ENCODE measurements at regions not wholly inside any gene's neighbourhood (a gene's known extent, or its start where the extent isn't known, plus 50 kb on each side); places are given as distances from the start of the nearest gene placed in this dataset.

DNA sequence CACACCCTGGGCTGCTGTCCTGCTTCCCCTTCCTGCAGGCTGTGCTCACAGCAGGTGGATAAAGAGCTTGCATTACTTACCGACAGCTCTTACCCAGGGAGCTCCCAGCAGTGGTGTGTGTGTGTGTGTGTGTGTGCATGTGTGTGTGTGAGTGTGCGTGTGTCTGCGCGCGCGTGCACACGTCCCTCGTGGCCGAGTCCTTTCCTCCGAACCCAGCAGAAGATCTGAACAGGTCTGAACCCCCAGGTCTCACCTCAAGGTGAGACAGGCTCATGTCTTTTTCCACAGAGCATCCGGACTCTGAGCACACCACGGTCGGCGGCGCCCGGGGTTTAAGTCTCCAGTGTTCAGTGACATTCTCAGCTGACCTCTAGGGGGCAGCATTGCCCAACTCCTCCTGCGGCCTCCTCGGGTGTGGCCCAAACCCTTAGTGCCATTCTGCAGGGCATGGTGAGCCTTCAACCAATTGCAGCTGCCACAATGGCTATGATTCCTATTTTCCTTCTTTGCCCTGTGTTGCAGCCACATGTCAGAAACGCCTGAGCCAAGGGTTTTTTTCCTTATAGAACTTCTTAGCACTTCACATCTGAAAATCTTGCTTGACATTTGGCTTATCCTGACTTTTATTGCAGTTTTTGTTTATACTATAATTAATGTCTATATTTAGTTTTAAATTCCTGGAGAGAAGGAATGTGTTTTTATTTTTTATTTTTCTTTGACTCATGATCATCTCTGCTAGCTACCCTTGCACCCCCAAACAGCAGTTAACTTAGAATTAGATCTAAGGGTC lies 64.1 kb upstream of the KLHL25 start:
- Histone ChIP-seq H3K9ac (replicated peaks; ENCODE audit: extremely low read depth, insufficient read depth, low read length) (no peak overlapping the region), H3K36me3 (ENCODE audit: control insufficient read depth in 2 of 2, extremely low read depth in 1 of 2, insufficient read depth in 2 of 2, low read length in 2 of 2) (no peaks in the 10 kb centered on the region), H3K27ac (ENCODE audit: insufficient read depth, low read depth, low read length) (no peak overlapping the region), H4K20me1 (replicated peaks; ENCODE audit: control insufficient read depth, extremely low read depth, insufficient read depth, low read length) (no peaks in the 10 kb centered on the region), H3K4me2 (ENCODE audit: insufficient read depth, low read length) (no peak overlapping the region), H3K9me3 (replicated peaks; ENCODE audit: control insufficient read depth, insufficient read depth, low read length) (no peaks in the 10 kb centered on the region), H3K9me1 (replicated peaks; ENCODE audit: control insufficient read depth, extremely low read depth, insufficient read depth, low read length) (no peaks in the 10 kb centered on the region), H3K4me1 (ENCODE audit: control insufficient read depth, extremely low read depth, insufficient read depth, low read length) (no peaks in the 10 kb centered on the region), H3K27me3 (ENCODE audit: control insufficient read depth in 2 of 2, insufficient read depth in 2 of 2, low read length in 2 of 2) (peaks cover 3 to 5% of the 10 kb centered on the region in 2 experiments), H3K79me2 (ENCODE audit: control insufficient read depth, insufficient read depth, low read length) (no peaks in the 10 kb centered on the region), H2AFZ (ENCODE audit: low read depth, low read length) (peak overlapping the region; percentile 59), H3K4me3 (replicated peaks in 1 of 3; ENCODE audit: insufficient read depth in 1 of 3, low read depth in 1 of 3, low read length in 3 of 3) (no peak overlapping the region)
- CTCF ChIA-PET = interaction anchor here (0.9 to 2.1 kb wide), 4 partner anchors 10 to 31 kb away, joined by 3 to 10 read pairs (median 6); no protein-coding TSS in a partner anchor
- dilution Hi-C loops (cut with MboI; ENCODE audit: extremely low pct_ligation_motif_present, low sequenced_read_pairs) = no loop called here
- DNase-seq (ENCODE audit: low read depth, low spot score) (peak; percentile 45), FAIRE-seq (peak; percentile 87)
- intact Hi-C loops (cut with micrococcal nuclease) = loop anchor here (5.0 kb wide), 1 partner anchor 764 kb away; no protein-coding TSS in a partner anchor
- TF ChIP-seq POLR2AphosphoS5 (IDR thresholded peaks at IDR 0.05; ENCODE audit: insufficient read depth, low read depth, low read length) = no peak
- TF ChIP-seq, protein P1, sequence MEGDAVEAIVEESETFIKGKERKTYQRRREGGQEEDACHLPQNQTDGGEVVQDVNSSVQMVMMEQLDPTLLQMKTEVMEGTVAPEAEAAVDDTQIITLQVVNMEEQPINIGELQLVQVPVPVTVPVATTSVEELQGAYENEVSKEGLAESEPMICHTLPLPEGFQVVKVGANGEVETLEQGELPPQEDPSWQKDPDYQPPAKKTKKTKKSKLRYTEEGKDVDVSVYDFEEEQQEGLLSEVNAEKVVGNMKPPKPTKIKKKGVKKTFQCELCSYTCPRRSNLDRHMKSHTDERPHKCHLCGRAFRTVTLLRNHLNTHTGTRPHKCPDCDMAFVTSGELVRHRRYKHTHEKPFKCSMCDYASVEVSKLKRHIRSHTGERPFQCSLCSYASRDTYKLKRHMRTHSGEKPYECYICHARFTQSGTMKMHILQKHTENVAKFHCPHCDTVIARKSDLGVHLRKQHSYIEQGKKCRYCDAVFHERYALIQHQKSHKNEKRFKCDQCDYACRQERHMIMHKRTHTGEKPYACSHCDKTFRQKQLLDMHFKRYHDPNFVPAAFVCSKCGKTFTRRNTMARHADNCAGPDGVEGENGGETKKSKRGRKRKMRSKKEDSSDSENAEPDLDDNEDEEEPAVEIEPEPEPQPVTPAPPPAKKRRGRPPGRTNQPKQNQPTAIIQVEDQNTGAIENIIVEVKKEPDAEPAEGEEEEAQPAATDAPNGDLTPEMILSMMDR (IDR thresholded peaks at IDR 0.05; ENCODE audit: extremely low read depth in 1 of 2, insufficient read depth in 1 of 2, low read depth in 1 of 2, low read length in 2 of 2) = peak; percentile 80 to 84
- POLR2A ChIA-PET = no interaction called here
- no TSS peak for BruUV-seq (replicated peaks)

DNA sequence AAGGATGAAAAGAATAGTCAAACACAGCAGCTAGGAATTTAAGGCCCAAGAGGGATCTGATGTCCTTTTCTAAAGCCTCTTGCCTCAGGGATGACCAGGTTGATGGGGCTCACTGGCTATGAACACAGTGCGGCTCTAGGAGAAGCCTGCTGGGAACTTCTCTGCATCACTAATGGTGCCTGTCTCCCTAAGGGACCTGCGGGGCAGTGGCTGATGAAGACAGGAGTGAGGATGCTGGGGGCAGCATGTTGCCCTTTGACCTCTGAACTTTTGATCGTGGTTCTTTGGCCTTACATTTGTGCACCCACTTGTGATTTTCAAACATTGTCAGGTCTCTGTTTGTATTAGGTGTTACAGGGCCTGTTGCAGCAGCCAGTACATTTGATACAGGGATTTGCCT lies 64.9 kb upstream of the KLHL25 start:
- no peak for DNase-seq (ENCODE audit: low read depth, low spot score)
- dilution Hi-C loops (cut with MboI; ENCODE audit: extremely low pct_ligation_motif_present, low sequenced_read_pairs) (no loop called here), intact Hi-C loops (cut with micrococcal nuclease) (loop anchor here (5.0 kb wide), 1 partner anchor 763 kb away; no protein-coding TSS in a partner anchor)
- no peak overlapping the region for H3K4me3 ChIP-seq (replicated peaks in 1 of 3; ENCODE audit: insufficient read depth in 1 of 3, low read depth in 1 of 3, low read length in 3 of 3)
- H3K4me1 ChIP-seq (ENCODE audit: control insufficient read depth, extremely low read depth, insufficient read depth, low read length) = no peaks in the 10 kb centered on the region
- H3K9me3 ChIP-seq (replicated peaks; ENCODE audit: control insufficient read depth, insufficient read depth, low read length) = no peaks in the 10 kb centered on the region
- H4K20me1 ChIP-seq (replicated peaks; ENCODE audit: control insufficient read depth, extremely low read depth, insufficient read depth, low read length) = no peaks in the 10 kb centered on the region
- FAIRE-seq = no peak
- no peak overlapping the region for H3K4me2 ChIP-seq (ENCODE audit: insufficient read depth, low read length)
- H3K9me1 ChIP-seq (replicated peaks; ENCODE audit: control insufficient read depth, extremely low read depth, insufficient read depth, low read length) = no peaks in the 10 kb centered on the region
- no peaks in the 10 kb centered on the region for H3K79me2 ChIP-seq (ENCODE audit: control insufficient read depth, insufficient read depth, low read length)
- no peak overlapping the region for H2AFZ ChIP-seq (ENCODE audit: low read depth, low read length)
- TF ChIP-seq MYC (IDR thresholded peaks at IDR 0.05; ENCODE audit: low read depth, low read length) (no peak), POLR2AphosphoS5 (IDR thresholded peaks at IDR 0.05; ENCODE audit: insufficient read depth, low read depth, low read length) (no peak), JUN (IDR thresholded peaks at IDR 0.05; ENCODE audit: borderline replicate concordance, insufficient read depth, insufficient read length, low read depth) (no peak), GATA2 (IDR thresholded peaks at IDR 0.05; ENCODE audit: insufficient read depth, insufficient read length, low read depth, low read length) (no peak), EZH2 (IDR thresholded peaks at IDR 0.05; ENCODE audit: borderline replicate concordance, low read depth, low read length, severe bottlenecking) (no peak), FOS (IDR thresholded peaks at IDR 0.05; ENCODE audit: borderline replicate concordance, insufficient read depth, low read length) (no peak), POLR2A (IDR thresholded peaks at IDR 0.05; ENCODE audit: low read depth, low read length) (no peak)
- TF ChIP-seq, protein P1 (IDR thresholded peaks at IDR 0.05; ENCODE audit: extremely low read depth in 1 of 2, insufficient read depth in 1 of 2, low read depth in 1 of 2, low read length in 2 of 2) = no peak
- TF ChIP-seq, protein P2, sequence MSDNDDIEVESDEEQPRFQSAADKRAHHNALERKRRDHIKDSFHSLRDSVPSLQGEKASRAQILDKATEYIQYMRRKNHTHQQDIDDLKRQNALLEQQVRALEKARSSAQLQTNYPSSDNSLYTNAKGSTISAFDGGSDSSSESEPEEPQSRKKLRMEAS (IDR thresholded peaks at IDR 0.05; ENCODE audit: insufficient read depth, insufficient read length) = no peak
- no TSS peak for BruUV-seq (replicated peaks)
- ChIA-PET POLR2A (no interaction called here), CTCF (interaction anchor here (0.8 to 2.1 kb wide), 3 partner anchors 9 to 14 kb away, joined by 3 to 10 read pairs (median 7); no protein-coding TSS in a partner anchor)
- H3K9ac ChIP-seq (replicated peaks; ENCODE audit: extremely low read depth, insufficient read depth, low read length) = no peak overlapping the region
- H3K27me3 ChIP-seq (ENCODE audit: control insufficient read depth in 2 of 2, insufficient read depth in 2 of 2, low read length in 2 of 2) = peaks cover 3 to 5% of the 10 kb centered on the region in 2 experiments
- no peaks in the 10 kb centered on the region for H3K36me3 ChIP-seq (ENCODE audit: control insufficient read depth in 2 of 2, extremely low read depth in 1 of 2, insufficient read depth in 2 of 2, low read length in 2 of 2)
- no peak overlapping the region for H3K27ac ChIP-seq (ENCODE audit: insufficient read depth, low read depth, low read length)

All from endothelial cell of umbilical vein (primary cell).